ENCODE measurements at regions not wholly inside any gene's neighbourhood (a gene's known extent, or its start where the extent isn't known, plus 50 kb on each side); places are given as distances from the start of the nearest gene placed in this dataset.

DNA sequence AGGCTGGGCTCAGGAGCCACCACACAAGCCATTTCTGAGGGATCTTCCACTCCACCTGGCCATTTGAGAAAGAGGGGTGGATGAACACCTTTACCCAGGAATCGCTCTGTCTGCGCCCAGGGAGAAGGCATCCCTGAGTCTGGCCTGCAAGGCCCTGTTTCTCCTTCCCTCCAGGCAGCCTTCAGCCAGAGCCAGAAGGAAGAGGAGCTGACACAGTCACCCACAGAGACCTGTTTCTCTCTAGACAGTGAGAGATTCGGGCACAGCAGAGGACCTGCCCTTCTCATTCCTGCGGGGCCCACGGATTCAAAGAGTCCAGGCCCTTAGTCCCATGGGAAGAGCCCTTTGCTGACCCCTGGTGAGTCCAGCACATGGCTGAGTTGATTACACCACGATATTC is 127.5 kb upstream of the TNS3 start:
- no peaks in the 10 kb centered on the region for H3K36me3 ChIP-seq (ENCODE audit: insufficient read depth, low read length)
- no peak overlapping the region for H2AFZ ChIP-seq (ENCODE audit: low read length)
- peaks cover 82% of the 10 kb centered on the region for H3K4me1 ChIP-seq (ENCODE audit: insufficient read depth, low read length, severe bottlenecking)
- no peaks in the 10 kb centered on the region for H3K9me3 ChIP-seq (ENCODE audit: low read length)
- no peaks in the 10 kb centered on the region for H3K27me3 ChIP-seq (ENCODE audit: insufficient read depth, low read length)
- H3K9me2 ChIP-seq (ENCODE audit: low read depth, low read length) = no peaks in the 10 kb centered on the region
- no peaks in the 10 kb centered on the region for H4K20me1 ChIP-seq (ENCODE audit: insufficient read depth, low read length)
- no peak overlapping the region for H3K4me3 ChIP-seq (ENCODE audit: low read depth, low read length, poor library complexity, severe bottlenecking)
- H3K27ac ChIP-seq (ENCODE audit: low read depth, low read length, poor library complexity, severe bottlenecking) = peak overlapping the region; percentile 86
- peak overlapping the region; percentile 36; the same call in 1 of the 2 replicates for H3K9ac ChIP-seq (ENCODE audit: low read length)
- peaks cover 13% of the 10 kb centered on the region for H3F3A ChIP-seq (ENCODE audit: insufficient read depth, low read length)
- TF ChIP-seq EZH2 (IDR thresholded peaks at IDR 0.05; ENCODE audit: borderline replicate concordance, low read length) = no peak
- TF ChIP-seq, protein P1, sequence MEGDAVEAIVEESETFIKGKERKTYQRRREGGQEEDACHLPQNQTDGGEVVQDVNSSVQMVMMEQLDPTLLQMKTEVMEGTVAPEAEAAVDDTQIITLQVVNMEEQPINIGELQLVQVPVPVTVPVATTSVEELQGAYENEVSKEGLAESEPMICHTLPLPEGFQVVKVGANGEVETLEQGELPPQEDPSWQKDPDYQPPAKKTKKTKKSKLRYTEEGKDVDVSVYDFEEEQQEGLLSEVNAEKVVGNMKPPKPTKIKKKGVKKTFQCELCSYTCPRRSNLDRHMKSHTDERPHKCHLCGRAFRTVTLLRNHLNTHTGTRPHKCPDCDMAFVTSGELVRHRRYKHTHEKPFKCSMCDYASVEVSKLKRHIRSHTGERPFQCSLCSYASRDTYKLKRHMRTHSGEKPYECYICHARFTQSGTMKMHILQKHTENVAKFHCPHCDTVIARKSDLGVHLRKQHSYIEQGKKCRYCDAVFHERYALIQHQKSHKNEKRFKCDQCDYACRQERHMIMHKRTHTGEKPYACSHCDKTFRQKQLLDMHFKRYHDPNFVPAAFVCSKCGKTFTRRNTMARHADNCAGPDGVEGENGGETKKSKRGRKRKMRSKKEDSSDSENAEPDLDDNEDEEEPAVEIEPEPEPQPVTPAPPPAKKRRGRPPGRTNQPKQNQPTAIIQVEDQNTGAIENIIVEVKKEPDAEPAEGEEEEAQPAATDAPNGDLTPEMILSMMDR (IDR thresholded peaks at IDR 0.05; ENCODE audit: low read length) = no peak
- no peaks in the 10 kb centered on the region for H3K79me2 ChIP-seq (ENCODE audit: insufficient read depth, low read length)
- peak overlapping the region; percentile 2; the same call in 1 of the 2 replicates for H3K4me2 ChIP-seq (ENCODE audit: low read length)

- Histone ChIP-seq H2AFZ (ENCODE audit: low read length) (no peak overlapping the region), H3K9me3 (ENCODE audit: low read length) (no peaks in the 10 kb centered on the region), H3K4me3 (ENCODE audit: low read depth, low read length, poor library complexity, severe bottlenecking) (no peak overlapping the region), H3K79me2 (ENCODE audit: insufficient read depth, low read length) (no peaks in the 10 kb centered on the region), H4K20me1 (ENCODE audit: insufficient read depth, low read length) (no peaks in the 10 kb centered on the region), H3K9ac (ENCODE audit: low read length) (peak overlapping the region; percentile 36; the same call in 1 of the 2 replicates), H3F3A (ENCODE audit: insufficient read depth, low read length) (0 out of 2 replicates have a peak, but pooled peaks cover 11% of the 10 kb centered on the region), H3K27me3 (ENCODE audit: insufficient read depth, low read length) (no peaks in the 10 kb centered on the region), H3K27ac (ENCODE audit: low read depth, low read length, poor library complexity, severe bottlenecking) (peak overlapping the region; percentile 86), H3K4me2 (ENCODE audit: low read length) (peak overlapping the region; percentile 2; the same call in 1 of the 2 replicates), H3K36me3 (ENCODE audit: insufficient read depth, low read length) (no peaks in the 10 kb centered on the region), H3K9me2 (ENCODE audit: low read depth, low read length) (no peaks in the 10 kb centered on the region), H3K4me1 (ENCODE audit: insufficient read depth, low read length, severe bottlenecking) (peaks cover 78% of the 10 kb centered on the region)
- no peak for TF ChIP-seq EZH2 (IDR thresholded peaks at IDR 0.05; ENCODE audit: borderline replicate concordance, low read length)
- TF ChIP-seq, protein P1 (IDR thresholded peaks at IDR 0.05; ENCODE audit: low read length) = no peak
Measured at GRCh38 chr7:47709051-47709450, 127.1 kb upstream of the TNS3 start.

- no peaks in the 10 kb centered on the region for H4K20me1 ChIP-seq (ENCODE audit: insufficient read depth, low read length)
- no peaks in the 10 kb centered on the region for H3K9me2 ChIP-seq (ENCODE audit: low read depth, low read length)
- no peak overlapping the region for H2AFZ ChIP-seq (ENCODE audit: low read length)
- H3K4me2 ChIP-seq (ENCODE audit: low read length) = peak overlapping the region; percentile 22
- H3F3A ChIP-seq (ENCODE audit: insufficient read depth, low read length) = 0 out of 2 replicates have a peak, but pooled peaks cover 5% of the 10 kb centered on the region
- TF ChIP-seq, protein P1 (IDR thresholded peaks at IDR 0.05; ENCODE audit: low read length) = no peak
- TF ChIP-seq EZH2 (IDR thresholded peaks at IDR 0.05; ENCODE audit: borderline replicate concordance, low read length) = no peak
- peak overlapping the region; percentile 29 for H3K4me3 ChIP-seq (ENCODE audit: low read depth, low read length, poor library complexity, severe bottlenecking)
- H3K9ac ChIP-seq (ENCODE audit: low read length) = peak overlapping the region; percentile 36; the same call in 1 of the 2 replicates
- H3K79me2 ChIP-seq (ENCODE audit: insufficient read depth, low read length) = no peaks in the 10 kb centered on the region
- H3K27ac ChIP-seq (ENCODE audit: low read depth, low read length, poor library complexity, severe bottlenecking) = peak overlapping the region; percentile 86
- no peaks in the 10 kb centered on the region for H3K9me3 ChIP-seq (ENCODE audit: low read length)
- H3K4me1 ChIP-seq (ENCODE audit: insufficient read depth, low read length, severe bottlenecking) = peaks cover 63% of the 10 kb centered on the region
- no peaks in the 10 kb centered on the region for H3K36me3 ChIP-seq (ENCODE audit: insufficient read depth, low read length)
- no peaks in the 10 kb centered on the region for H3K27me3 ChIP-seq (ENCODE audit: insufficient read depth, low read length)
Measured at GRCh38 chr7:47707583-47707982, 125.7 kb upstream of the TNS3 start.

All from OCI-LY1 (cell line).